Panc1 (cell line): ENCODE measurements at regions not wholly inside any gene's neighbourhood (a gene's known extent, or its start where the extent isn't known, plus 50 kb on each side); places are given as distances from the start of the nearest gene placed in this dataset.

Source experiments
- CTCF ChIP-seq: fragments of 450-650 bp; IDR thresholded peaks from 2 replicates; pipeline ENCODE4 v1.5.1; 2017; ENCODE audit warnings: mild to moderate bottlenecking
- POLR2AphosphoS5 ChIP-seq: IDR thresholded peaks from 2 replicates; pipeline ENCODE4 v1.6.1; 2012; ENCODE audit warnings: mild to moderate bottlenecking, low read depth, low read length, moderate library complexity

GRCh38 chr12:131348231-131348630 lies 362.7 kb upstream of the SFSWAP start:
- TF ChIP-seq CTCF, result no peak
- no peak for TF ChIP-seq POLR2AphosphoS5
